HCT116 (cell line): ENCODE measurements at regions not wholly inside any gene's neighbourhood (a gene's known extent, or its start where the extent isn't known, plus 50 kb on each side); places are given as distances from the start of the nearest gene placed in this dataset.

ENCODE experiments used
- ATAC-seq: fragments of 200-7000 bp; cut with Tn5 transposase; 2 replicates; pipeline ENCODE4 v1.9.1; 2020; ENCODE audit warnings: mild to moderate bottlenecking, moderate library complexity
- BruUV-seq: library from RNA; stranded (reverse); fragments of 400-500 nt; replicated peaks from 2 replicates; lab custom pipeline; 2021; lab: Mats Ljungman, UMichigan
- CTCF ChIA-PET: fragments of 300-600 bp; sonication (Branson Sonifier 250); formaldehyde crosslinking; loops from one replicate; lab custom pipeline; 2021; ENCODE audit warnings: antibody characterized with exemption; lab: Charles Lee
- POLR2A ChIA-PET: fragments of 300-600, 350-600 bp; sonication (Branson Sonifier 250); formaldehyde crosslinking; loops from one replicate; lab custom pipeline; 2021; ENCODE audit warnings: antibody characterized with exemption; lab: Charles Lee
- RAD21 ChIA-PET, 2 experiments: fragments of 300-600 bp; sonication (Branson Sonifier 250); formaldehyde crosslinking; loops; one replicate each; lab custom pipeline; 2023; ENCODE audit warnings: low total read pairs in 2 of 2; ENCODE audit not compliant: uncharacterized antibody in 2 of 2, unreplicated experiment in 2 of 2, low non-redundant PET in 1 of 2; lab: Charles Lee
- DNase-seq: peaks from one replicate; pipeline ENCODE4 v3.0.0-alpha.2; 2010; ENCODE audit warnings: low read depth, low spot score
- H2AFZ ChIP-seq: fragments of 200-600 bp; shearing (Covaris generic), sonication (generic); 2 replicates; pipeline ENCODE4 v1.6.1; 2017; ENCODE audit warnings: low read depth, mixed run types, mixed read lengths, antibody characterized with exemption, low read length; ENCODE audit not compliant: poor library complexity, severe bottlenecking
- H3K27ac ChIP-seq: 2 replicates; pipeline ENCODE4 v1.5.1; 2012; ENCODE audit warnings: low read depth, low read length
- H3K27me3 ChIP-seq: fragments of 200-600 bp; sonication (generic); 2 replicates; pipeline ENCODE4 v1.6.1; 2016; ENCODE audit warnings: mixed run types, low read length, mixed read lengths; ENCODE audit not compliant: insufficient read depth
- H3K36me3 ChIP-seq, 2 experiments: fragments of 200-500 bp in 1 of 2; fragments of 200-600 bp in 1 of 2; sonication (Bioruptor generic) in 1 of 2; sonication (generic) in 1 of 2; 2 replicates each; pipeline versions ENCODE4 v1.5.1 to v1.6.1; 2014 to 2016; ENCODE audit warnings: low read length in 2 of 2, inconsistent platforms in 1 of 2, mixed read lengths in 1 of 2, mixed run types in 1 of 2; ENCODE audit not compliant: insufficient read depth in 2 of 2, control insufficient read depth in 1 of 2
- H3K4me1 ChIP-seq, 2 experiments: fragments of 200-600 bp in 1 of 2; sonication (generic) in 1 of 2; 2 replicates each; pipeline versions ENCODE4 v1.5.1 to v1.6.1; 2012 to 2017; ENCODE audit warnings: low read length in 2 of 2, inconsistent platforms in 1 of 2, mild to moderate bottlenecking in 1 of 2, mixed read lengths in 1 of 2, mixed run types in 1 of 2, moderate library complexity in 1 of 2; ENCODE audit not compliant: insufficient read depth in 2 of 2, control insufficient read depth in 1 of 2
- H3K4me2 ChIP-seq: fragments of 200-600 bp; sonication (generic); 2 replicates; pipeline ENCODE4 v1.6.1; 2017; ENCODE audit warnings: mixed run types, low read length, mixed read lengths
- H3K4me3 ChIP-seq, 2 experiments: fragments of 200-600 bp in 1 of 2; sonication (generic) in 1 of 2; replicated peaks in 1 of 2; 2 replicates each; pipeline ENCODE4 v1.5.1; 2011 to 2016; ENCODE audit warnings: low read length in 2 of 2, control low read depth in 1 of 2, low read depth in 1 of 2, mild to moderate bottlenecking in 1 of 2, mixed read lengths in 1 of 2, mixed run types in 1 of 2
- H3K79me2 ChIP-seq: fragments of 200-600 bp; sonication (generic); 2 replicates; pipeline ENCODE4 v1.6.1; 2017; ENCODE audit warnings: mild to moderate bottlenecking, mixed run types, low read length, moderate library complexity, mixed read lengths; ENCODE audit not compliant: insufficient read depth
- H3K9ac ChIP-seq: fragments of 200-600 bp; sonication (generic); 2 replicates; pipeline ENCODE4 v1.6.1; 2016; ENCODE audit warnings: low read length, mixed read lengths
- H3K9me2 ChIP-seq: fragments of 200-600 bp; sonication (generic), shearing (Covaris generic); 2 replicates; pipeline ENCODE4 v1.6.1; 2017; ENCODE audit warnings: mixed run types, mild to moderate bottlenecking, moderate library complexity; ENCODE audit not compliant: insufficient read depth
- H3K9me3 ChIP-seq, 2 experiments: fragments of 200-500 bp in 1 of 2; fragments of 200-600 bp in 1 of 2; sonication (Bioruptor generic) in 1 of 2; sonication (generic) in 1 of 2; 2 replicates each; pipeline ENCODE4 v1.6.1; 2014 to 2017; ENCODE audit warnings: low read length in 2 of 2, mixed read lengths in 2 of 2, inconsistent platforms in 1 of 2, low read depth in 1 of 2, mild to moderate bottlenecking in 1 of 2, mixed run types in 1 of 2, moderate library complexity in 1 of 2; ENCODE audit not compliant: control insufficient read depth in 1 of 2, insufficient read depth in 1 of 2
- H4K20me1 ChIP-seq: fragments of 200-600 bp; sonication (generic), shearing (Covaris generic); 2 replicates; pipeline ENCODE4 v1.6.1; 2017; ENCODE audit warnings: mixed run types, mild to moderate bottlenecking, moderate library complexity; ENCODE audit not compliant: insufficient read depth
- ATF3 ChIP-seq: IDR thresholded peaks from 2 replicates; pipeline ENCODE4 v1.6.1; 2012
- CTCF ChIP-seq, 3 experiments: fragments of 200-600 bp in 1 of 3; sonication (generic) in 1 of 3; IDR thresholded peaks in 2 of 3; conservative IDR thresholded peaks in 1 of 3; 2 replicates each; pipeline ENCODE4 v1.5.1; 2012 to 2017; ENCODE audit warnings: low read depth in 2 of 3, low read length in 2 of 3, antibody characterized with exemption in 1 of 3, borderline replicate concordance in 1 of 3, control low read depth in 1 of 3, mild to moderate bottlenecking in 1 of 3, mixed read lengths in 1 of 3, mixed run types in 1 of 3, moderate library complexity in 1 of 3; ENCODE audit not compliant: insufficient read depth in 1 of 3
- EGR1 ChIP-seq: IDR thresholded peaks from 2 replicates; pipeline ENCODE4 v1.6.1; 2012; ENCODE audit warnings: low read depth
- ELF1 ChIP-seq: IDR thresholded peaks from 2 replicates; pipeline ENCODE4 v1.6.1; 2012; ENCODE audit warnings: low read depth, borderline replicate concordance
- EZH2 ChIP-seq: fragments of 200-600 bp; sonication (generic); IDR thresholded peaks from 2 replicates; pipeline ENCODE4 v1.6.1; 2017; ENCODE audit warnings: antibody characterized with exemption, mixed run types
- EZH2phosphoT487 ChIP-seq: fragments of 200-600 bp; IDR thresholded peaks from 2 replicates; pipeline ENCODE4 v1.6.1; 2018; ENCODE audit warnings: antibody characterized with exemption, borderline replicate concordance
- JUND ChIP-seq: IDR thresholded peaks from 2 replicates; pipeline ENCODE4 v1.6.1; 2012
- POLR2A ChIP-seq: IDR thresholded peaks from 2 replicates; pipeline ENCODE4 v1.7.0; 2011; ENCODE audit warnings: borderline replicate concordance; ENCODE audit not compliant: insufficient read depth, insufficient read length; ENCODE audit errors: extremely low read depth
- SP1 ChIP-seq: IDR thresholded peaks from 2 replicates; pipeline ENCODE4 v1.6.1; 2012; ENCODE audit warnings: low read depth
- YY1 ChIP-seq: IDR thresholded peaks from 2 replicates; pipeline ENCODE4 v1.6.1; 2011; ENCODE audit warnings: low read length, low read depth, moderate library complexity, mild to moderate bottlenecking; ENCODE audit not compliant: insufficient replicate concordance; ENCODE audit errors: extremely low read depth
- ZNF274 ChIP-seq: fragments of 200-500 bp; sonication (Bioruptor generic); IDR thresholded peaks from 2 replicates; pipeline ENCODE4 v1.6.1; 2014; ENCODE audit warnings: mild to moderate bottlenecking, low read depth, low read length, inconsistent platforms
- intact Hi-C: fragments of 100-400 bp; cut with micrococcal nuclease; formaldehyde crosslinking; loops from 2 replicates; pipeline ENCODE4 v1.10.0; 2022
- TF ChIP-seq, protein P1 (sequence below): IDR thresholded peaks from 2 replicates; pipeline ENCODE4 v1.6.1; 2012; ENCODE audit warnings: low read depth
- TF ChIP-seq, protein P2 (sequence below): IDR thresholded peaks from 2 replicates; pipeline ENCODE4 v1.6.1; 2011; ENCODE audit warnings: mild to moderate bottlenecking, low read length, moderate library complexity; ENCODE audit not compliant: insufficient replicate concordance; ENCODE audit errors: extremely low read depth

- H3K9me3 ChIP-seq = no peaks in the 10 kb centered on the region
- H3K9me2 ChIP-seq = no peaks in the 10 kb centered on the region
- H3K79me2 ChIP-seq = no peaks in the 10 kb centered on the region
- no peak overlapping the region for H3K4me2 ChIP-seq
- H3K36me3 ChIP-seq = no peaks in the 10 kb centered on the region
- ChIA-PET RAD21 (no interaction called here), CTCF (no interaction called here), POLR2A (interaction anchor here (1.0 kb wide), 1 partner anchor 13 kb away, joined by 3 read pairs; no protein-coding TSS in a partner anchor)
- no peak for DNase-seq
- no peak overlapping the region for H2AFZ ChIP-seq
- no peak overlapping the region for H3K9ac ChIP-seq
- TF ChIP-seq JUND (no peak), EGR1 (no peak), EZH2phosphoT487 (no peak), ELF1 (no peak), CTCF (IDR thresholded peaks at IDR 0.05 in 2 of 3, conservative IDR thresholded peaks at IDR 0.05 in 1 of 3; ENCODE audit: borderline replicate concordance in 1 of 3, insufficient read depth in 1 of 3, low read depth in 2 of 3, low read length in 2 of 3) (no peak), SP1 (no peak), POLR2A (no peak), ATF3 (no peak), YY1 (no peak), EZH2 (no peak), ZNF274 (no peak)
- TF ChIP-seq, protein P1, sequence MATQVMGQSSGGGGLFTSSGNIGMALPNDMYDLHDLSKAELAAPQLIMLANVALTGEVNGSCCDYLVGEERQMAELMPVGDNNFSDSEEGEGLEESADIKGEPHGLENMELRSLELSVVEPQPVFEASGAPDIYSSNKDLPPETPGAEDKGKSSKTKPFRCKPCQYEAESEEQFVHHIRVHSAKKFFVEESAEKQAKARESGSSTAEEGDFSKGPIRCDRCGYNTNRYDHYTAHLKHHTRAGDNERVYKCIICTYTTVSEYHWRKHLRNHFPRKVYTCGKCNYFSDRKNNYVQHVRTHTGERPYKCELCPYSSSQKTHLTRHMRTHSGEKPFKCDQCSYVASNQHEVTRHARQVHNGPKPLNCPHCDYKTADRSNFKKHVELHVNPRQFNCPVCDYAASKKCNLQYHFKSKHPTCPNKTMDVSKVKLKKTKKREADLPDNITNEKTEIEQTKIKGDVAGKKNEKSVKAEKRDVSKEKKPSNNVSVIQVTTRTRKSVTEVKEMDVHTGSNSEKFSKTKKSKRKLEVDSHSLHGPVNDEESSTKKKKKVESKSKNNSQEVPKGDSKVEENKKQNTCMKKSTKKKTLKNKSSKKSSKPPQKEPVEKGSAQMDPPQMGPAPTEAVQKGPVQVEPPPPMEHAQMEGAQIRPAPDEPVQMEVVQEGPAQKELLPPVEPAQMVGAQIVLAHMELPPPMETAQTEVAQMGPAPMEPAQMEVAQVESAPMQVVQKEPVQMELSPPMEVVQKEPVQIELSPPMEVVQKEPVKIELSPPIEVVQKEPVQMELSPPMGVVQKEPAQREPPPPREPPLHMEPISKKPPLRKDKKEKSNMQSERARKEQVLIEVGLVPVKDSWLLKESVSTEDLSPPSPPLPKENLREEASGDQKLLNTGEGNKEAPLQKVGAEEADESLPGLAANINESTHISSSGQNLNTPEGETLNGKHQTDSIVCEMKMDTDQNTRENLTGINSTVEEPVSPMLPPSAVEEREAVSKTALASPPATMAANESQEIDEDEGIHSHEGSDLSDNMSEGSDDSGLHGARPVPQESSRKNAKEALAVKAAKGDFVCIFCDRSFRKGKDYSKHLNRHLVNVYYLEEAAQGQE = no peak
- TF ChIP-seq, protein P2, sequence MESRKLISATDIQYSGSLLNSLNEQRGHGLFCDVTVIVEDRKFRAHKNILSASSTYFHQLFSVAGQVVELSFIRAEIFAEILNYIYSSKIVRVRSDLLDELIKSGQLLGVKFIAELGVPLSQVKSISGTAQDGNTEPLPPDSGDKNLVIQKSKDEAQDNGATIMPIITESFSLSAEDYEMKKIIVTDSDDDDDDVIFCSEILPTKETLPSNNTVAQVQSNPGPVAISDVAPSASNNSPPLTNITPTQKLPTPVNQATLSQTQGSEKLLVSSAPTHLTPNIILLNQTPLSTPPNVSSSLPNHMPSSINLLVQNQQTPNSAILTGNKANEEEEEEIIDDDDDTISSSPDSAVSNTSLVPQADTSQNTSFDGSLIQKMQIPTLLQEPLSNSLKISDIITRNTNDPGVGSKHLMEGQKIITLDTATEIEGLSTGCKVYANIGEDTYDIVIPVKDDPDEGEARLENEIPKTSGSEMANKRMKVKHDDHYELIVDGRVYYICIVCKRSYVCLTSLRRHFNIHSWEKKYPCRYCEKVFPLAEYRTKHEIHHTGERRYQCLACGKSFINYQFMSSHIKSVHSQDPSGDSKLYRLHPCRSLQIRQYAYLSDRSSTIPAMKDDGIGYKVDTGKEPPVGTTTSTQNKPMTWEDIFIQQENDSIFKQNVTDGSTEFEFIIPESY = no peak
- H4K20me1 ChIP-seq = no peaks in the 10 kb centered on the region
- H3K27ac ChIP-seq = no peak overlapping the region
- no peaks in the 10 kb centered on the region for H3K4me1 ChIP-seq
- H3K27me3 ChIP-seq = peaks cover 53% of the 10 kb centered on the region
- no peak overlapping the region for H3K4me3 ChIP-seq
- BruUV-seq = no TSS peak
- intact Hi-C loops = no loop called here
- ATAC-seq = no peak
These were observed 192.4 kb downstream of the GAS1 start for GRCh38 chr9:86754581-86755560.
